SU-DHL-6 (cell line): ENCODE measurements at regions not wholly inside any gene's neighbourhood (a gene's known extent, or its start where the extent isn't known, plus 50 kb on each side); places are given as distances from the start of the nearest gene placed in this dataset.
"Not testable (repeated sequence)": the region's sequence is repeated elsewhere in the genome, so short reads cannot be mapped to it uniquely, and the experiment has no call there.

Source experiments
- H2AFZ ChIP-seq: fragments of 200-600 bp; sonication (generic); 2 replicates; pipeline ENCODE4 v1.6.1; 2014; ENCODE audit warnings: low read depth, mild to moderate bottlenecking, moderate library complexity, mixed read lengths, antibody characterized with exemption, low read length; ENCODE audit not compliant: severe bottlenecking
- H3F3A ChIP-seq: fragments of 200-600 bp; shearing (Covaris generic); 2 replicates; pipeline ENCODE4 v1.6.0; 2016; ENCODE audit warnings: antibody characterized with exemption, mild to moderate bottlenecking; ENCODE audit not compliant: insufficient read depth
- H3K27ac ChIP-seq: fragments of 200-600 bp; sonication (generic); 2 replicates; pipeline ENCODE4 v1.5.1; 2016; ENCODE audit warnings: low read depth, mild to moderate bottlenecking, low read length, moderate library complexity, mixed read lengths
- H3K27me3 ChIP-seq: fragments of 200-600 bp; sonication (generic), shearing (Covaris generic); 2 replicates; pipeline ENCODE4 v1.6.0; 2014; ENCODE audit warnings: mild to moderate bottlenecking, low read length
- H3K36me3 ChIP-seq: fragments of 200-600 bp; sonication (generic); 2 replicates; pipeline ENCODE4 v1.6.1; 2014; ENCODE audit warnings: mild to moderate bottlenecking, low read length, mixed read lengths
- H3K4me2 ChIP-seq: fragments of 300-600, 200-600 bp; shearing (Covaris generic), sonication (generic); 2 replicates; pipeline ENCODE4 v1.6.0; 2014; ENCODE audit warnings: low read length, low read depth, mild to moderate bottlenecking; ENCODE audit not compliant: poor library complexity, severe bottlenecking
- H3K4me3 ChIP-seq: fragments of 200-600 bp; sonication (generic); 2 replicates; pipeline ENCODE4 v1.5.1; 2014; ENCODE audit warnings: antibody characterized with exemption, low read length, mild to moderate bottlenecking, mixed read lengths; ENCODE audit not compliant: insufficient read depth, poor library complexity, severe bottlenecking
- H3K79me2 ChIP-seq: fragments of 200-600 bp; sonication (generic); 2 replicates; pipeline ENCODE4 v1.6.1; 2014; ENCODE audit warnings: mild to moderate bottlenecking, low read length, moderate library complexity; ENCODE audit not compliant: insufficient read depth
- H3K9ac ChIP-seq: fragments of 200-600 bp; sonication (generic); 2 replicates; pipeline ENCODE4 v1.7.0; 2014; ENCODE audit warnings: mild to moderate bottlenecking, low read length
- H3K9me2 ChIP-seq: fragments of 200-600 bp; sonication (generic); replicated peaks from 2 replicates; pipeline ENCODE4 v1.6.1; 2014; ENCODE audit warnings: low read length; ENCODE audit not compliant: insufficient read depth
- H3K9me3 ChIP-seq: fragments of 200-600 bp; sonication (generic); 2 replicates; pipeline ENCODE4 v1.6.1; 2014; ENCODE audit warnings: low read length, mixed read lengths; ENCODE audit not compliant: insufficient read depth
- H4K20me1 ChIP-seq: fragments of 200-600 bp; sonication (generic); 2 replicates; pipeline ENCODE4 v1.6.1; 2014; ENCODE audit warnings: low read depth, mild to moderate bottlenecking, antibody characterized with exemption, low read length, moderate library complexity, mixed read lengths
- CTCF ChIP-seq: fragments of 200-600 bp; sonication (generic); IDR thresholded peaks from one replicate; pipeline ENCODE4 v1.5.1; 2017; ENCODE audit warnings: antibody characterized with exemption, mild to moderate bottlenecking, low read length, moderate library complexity; ENCODE audit not compliant: insufficient read depth, poor library complexity, severe bottlenecking
- EZH2phosphoT487 ChIP-seq: fragments of 200-600 bp; sonication (generic), shearing (Covaris generic); conservative IDR thresholded peaks from 2 replicates; pipeline ENCODE4 v1.6.1; 2018; ENCODE audit warnings: mild to moderate bottlenecking, antibody characterized with exemption, low read length, moderate library complexity, mixed read lengths

DNA sequence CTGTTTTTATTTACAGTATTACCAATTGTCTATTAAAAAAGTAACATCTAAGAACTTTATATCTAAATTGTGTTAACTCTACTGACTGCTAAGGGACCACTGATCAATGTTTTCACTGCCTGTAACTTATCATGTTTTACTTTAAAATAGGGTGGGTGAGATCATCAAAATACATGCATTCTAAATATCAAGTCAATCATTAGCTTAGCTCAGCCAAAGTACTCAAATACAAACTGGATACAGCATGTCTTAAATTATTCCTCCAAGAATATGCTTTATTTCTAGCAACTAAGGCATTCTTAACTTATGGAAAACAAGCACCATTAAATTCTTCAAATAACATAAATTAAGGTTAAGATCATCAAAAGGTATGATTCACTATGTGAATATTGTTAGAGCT lies 638.7 kb upstream of the RGS18 start:
- TF ChIP-seq EZH2phosphoT487 (no peak), CTCF (no peak)
- H3K4me2 ChIP-seq: no peak overlapping the region
- H4K20me1 ChIP-seq: no peaks in the 10 kb centered on the region
- no peaks in the 10 kb centered on the region for H3K9me3 ChIP-seq
- no peaks in the 10 kb centered on the region for H3F3A ChIP-seq
- no peaks in the 10 kb centered on the region for H3K9me2 ChIP-seq
- no peaks in the 10 kb centered on the region for H3K27me3 ChIP-seq
- H3K9ac ChIP-seq: no peak overlapping the region
- H3K4me3 ChIP-seq: no peak overlapping the region
- H3K27ac ChIP-seq: no peak overlapping the region
- H3K79me2 ChIP-seq: no peaks in the 10 kb centered on the region
- H3K36me3 ChIP-seq: no peaks in the 10 kb centered on the region
- no peak overlapping the region for H2AFZ ChIP-seq

- Histone ChIP-seq H3K9me3 (no peaks in the 10 kb centered on the region), H3K27ac (no peak overlapping the region), H3K36me3 (no peaks in the 10 kb centered on the region)
Measured at GRCh38 chr1:191520345-191520744, 637.9 kb upstream of the RGS18 start.

DNA sequence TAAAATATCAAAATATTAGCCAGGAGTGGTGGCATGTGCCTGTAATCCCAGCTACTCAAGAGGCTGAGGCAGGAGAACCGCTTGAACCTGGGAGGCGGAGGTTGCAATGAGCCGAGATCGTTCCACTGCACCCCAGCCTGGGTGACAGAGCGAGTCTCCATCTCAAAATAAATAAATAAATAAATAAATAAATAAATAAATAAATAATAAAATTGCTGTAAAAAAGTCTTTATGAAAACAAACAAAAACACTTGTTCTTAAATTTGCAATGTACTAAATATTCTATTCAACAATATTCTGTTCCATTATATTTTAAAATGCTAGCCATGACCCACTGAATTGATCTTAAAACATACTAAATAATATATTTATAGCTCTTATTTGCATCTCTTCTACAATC lies 632.3 kb upstream of the RGS18 start:
- H3K9me2 ChIP-seq, H3F3A ChIP-seq, H3K36me3 ChIP-seq, H3K4me2 ChIP-seq, H3K27ac ChIP-seq, H3K9me3 ChIP-seq, H2AFZ ChIP-seq, H3K9ac ChIP-seq, H3K4me3 ChIP-seq, H4K20me1 ChIP-seq, H3K27me3 ChIP-seq, H3K79me2 ChIP-seq: not testable (repeated sequence)

More at GRCh38 chr1:191520345-191520744, 637.9 kb upstream of the RGS18 start:
- Histone ChIP-seq H3K9ac (no peak overlapping the region), H2AFZ (no peak overlapping the region), H3F3A (no peaks in the 10 kb centered on the region), H3K79me2 (no peaks in the 10 kb centered on the region), H4K20me1 (no peaks in the 10 kb centered on the region), H3K4me2 (no peak overlapping the region), H3K4me3 (no peak overlapping the region), H3K9me2 (no peaks in the 10 kb centered on the region), H3K27me3 (no peaks in the 10 kb centered on the region)
- TF ChIP-seq CTCF (no peak), EZH2phosphoT487 (no peak)

- H3F3A ChIP-seq: no peaks in the 10 kb centered on the region
- H3K27ac ChIP-seq: no peak overlapping the region
- TF ChIP-seq CTCF (no peak), EZH2phosphoT487 (no peak)
- no peaks in the 10 kb centered on the region for H3K36me3 ChIP-seq
- H3K79me2 ChIP-seq: no peaks in the 10 kb centered on the region
- no peaks in the 10 kb centered on the region for H3K9me2 ChIP-seq
- H3K9me3 ChIP-seq: no peaks in the 10 kb centered on the region
- no peaks in the 10 kb centered on the region for H3K27me3 ChIP-seq
- H3K4me3 ChIP-seq: no peak overlapping the region
- H3K9ac ChIP-seq: no peak overlapping the region
- no peak overlapping the region for H3K4me2 ChIP-seq
- no peaks in the 10 kb centered on the region for H4K20me1 ChIP-seq
- H2AFZ ChIP-seq: no peak overlapping the region
Measured at GRCh38 chr1:191528275-191528674, 630.0 kb upstream of the RGS18 start.
